CD14-positive monocyte (primary cell): ENCODE measurements at regions not wholly inside any gene's neighbourhood (a gene's known extent, or its start where the extent isn't known, plus 50 kb on each side); places are given as distances from the start of the nearest gene placed in this dataset.

Experiments
- DNase-seq, 3 donors: peaks; one replicate each; pipeline ENCODE4 v3.0.0-alpha.2; 2011 to 2022
- H2AFZ ChIP-seq: 2 replicates; pipeline ENCODE4 v1.6.0; 2012; ENCODE audit warnings: mild to moderate bottlenecking, low read depth, low read length, inconsistent platforms; ENCODE audit not compliant: insufficient read depth, poor library complexity, severe bottlenecking
- H3K27ac ChIP-seq, 2 donors: 1 replicate in 1 of 2; 2 replicates in 1 of 2; pipeline ENCODE4 v1.5.1; 2012 to 2013; ENCODE audit warnings: low read length in 2 of 2, control low read depth in 1 of 2, inconsistent platforms in 1 of 2, low read depth in 1 of 2, mild to moderate bottlenecking in 1 of 2
- H3K27me3 ChIP-seq, 2 donors: one replicate each; pipeline versions ENCODE4 v1.6.0 to v1.6.1; 2011 to 2013; ENCODE audit warnings: low read length in 2 of 2; ENCODE audit not compliant: control insufficient read depth in 2 of 2, insufficient read depth in 2 of 2
- H3K36me3 ChIP-seq, 2 donors: replicated peaks in 1 of 2; 1 replicate in 1 of 2; 2 replicates in 1 of 2; pipeline versions ENCODE4 v1.5.1 to v1.6.1; 2012 to 2013; ENCODE audit warnings: low read length in 2 of 2, control low read depth in 1 of 2, inconsistent platforms in 1 of 2, mild to moderate bottlenecking in 1 of 2; ENCODE audit not compliant: insufficient read depth in 2 of 2, control insufficient read depth in 1 of 2
- H3K4me1 ChIP-seq, 2 donors: 1 replicate in 1 of 2; 2 replicates in 1 of 2; pipeline versions ENCODE4 v1.5.1 to v1.6.1; 2012 to 2013; ENCODE audit warnings: low read length in 2 of 2, control low read depth in 1 of 2, inconsistent platforms in 1 of 2, mild to moderate bottlenecking in 1 of 2, moderate library complexity in 1 of 2; ENCODE audit not compliant: insufficient read depth in 2 of 2, control insufficient read depth in 1 of 2
- H3K4me2 ChIP-seq: replicated peaks from 2 replicates; pipeline ENCODE3; 2012; ENCODE audit warnings: low read length, moderate library complexity, mild to moderate bottlenecking; ENCODE audit not compliant: poor library complexity, severe bottlenecking; ENCODE audit errors: extremely low read depth
- H3K4me3 ChIP-seq, 3 experiments: fragments of 200-600 bp in 1 of 3; sonication (generic) in 1 of 3; replicated peaks in 1 of 3; 1 replicate in 2 of 3; 2 replicates in 1 of 3; pipeline ENCODE4 v1.5.1; 2011 to 2013; ENCODE audit warnings: low read length in 3 of 3, mild to moderate bottlenecking in 3 of 3, control low read depth in 2 of 3, low read depth in 2 of 3, inconsistent platforms in 1 of 3, moderate library complexity in 1 of 3
- H3K79me2 ChIP-seq: 2 replicates; pipeline ENCODE4 v1.6.0; 2012; ENCODE audit warnings: mild to moderate bottlenecking, control low read depth, inconsistent platforms, low read length, moderate library complexity; ENCODE audit not compliant: insufficient read depth
- H3K9ac ChIP-seq: 2 replicates; pipeline ENCODE4 v1.6.0; 2017; ENCODE audit warnings: low read length, mild to moderate bottlenecking; ENCODE audit not compliant: insufficient read depth, poor library complexity, severe bottlenecking
- H3K9me3 ChIP-seq, 2 donors: replicated peaks in 1 of 2; 1 replicate in 1 of 2; 2 replicates in 1 of 2; pipeline versions ENCODE4 v1.5.1 to v1.6.1; 2012 to 2013; ENCODE audit warnings: low read length in 2 of 2, control low read depth in 1 of 2; ENCODE audit not compliant: control insufficient read depth in 1 of 2, insufficient read depth in 1 of 2
- H4K20me1 ChIP-seq: 2 replicates; pipeline ENCODE4 v1.6.0; 2012; ENCODE audit warnings: mild to moderate bottlenecking, low read length, control low read depth, moderate library complexity; ENCODE audit not compliant: insufficient read depth
- H3K27ac Mint-ChIP-seq, 7 donors: one replicate each; pipeline ENCODE4 v1.8.0; 2020; ENCODE audit warnings: mild to moderate bottlenecking in 7 of 7, mixed read lengths in 7 of 7, moderate library complexity in 6 of 7, inconsistent platforms in 2 of 7
- H3K27me3 Mint-ChIP-seq, 3 donors: one replicate each; pipeline ENCODE4 v1.8.0; 2021 to 2022; ENCODE audit warnings: low read depth in 3 of 3, mild to moderate bottlenecking in 3 of 3, mixed read lengths in 3 of 3, moderate library complexity in 3 of 3, inconsistent platforms in 1 of 3
- H3K36me3 Mint-ChIP-seq, 2 donors: one replicate each; pipeline ENCODE4 v1.8.0; 2020; ENCODE audit warnings: mixed read lengths in 2 of 2, inconsistent platforms in 1 of 2, mild to moderate bottlenecking in 1 of 2
- H3K4me1 Mint-ChIP-seq: one replicate; pipeline ENCODE4 v1.8.0; 2020; ENCODE audit warnings: mild to moderate bottlenecking, mixed read lengths
- H3K4me3 Mint-ChIP-seq, 2 donors: one replicate each; pipeline ENCODE4 v1.8.0; 2020; ENCODE audit warnings: mild to moderate bottlenecking in 2 of 2, mixed read lengths in 2 of 2, moderate library complexity in 1 of 2
- H3K9me3 Mint-ChIP-seq, 7 donors: one replicate each; pipeline ENCODE4 v1.8.0; 2020 to 2022; ENCODE audit warnings: mixed read lengths in 7 of 7, mild to moderate bottlenecking in 6 of 7, moderate library complexity in 6 of 7, inconsistent platforms in 2 of 7
- CTCF ChIP-seq: fragments of 200-600 bp; IDR thresholded peaks from one replicate; pipeline ENCODE4 v1.8.0; 2022; ENCODE audit warnings: antibody characterized with exemption, mild to moderate bottlenecking
- WGBS: methylation state at CpG from one replicate; pipeline ENCODE4 v1.1.5; 2013; ENCODE audit warnings: missing lambda C conversion rate; ENCODE audit not compliant: insufficient coverage; 5-methylcytosine and 5-hydroxymethylcytosine counted together
- intact Hi-C, 2 donors: fragments of 100-400 bp; cut with micrococcal nuclease; formaldehyde crosslinking; loops; one replicate each; pipeline versions ENCODE4 v1.15.0 to v1.15.1; 2023

- Mint-ChIP-seq H3K4me3 (no peak overlapping the region), H3K27ac (no peak overlapping the region), H3K4me1 (peaks cover 3% of the 10 kb centered on the region), H3K36me3 (no peaks in the 10 kb centered on the region), H3K27me3 (peaks cover 0 to 2% (median 0%) of the 10 kb centered on the region in 3 donors), H3K9me3 (peaks cover 0 to 5% (median 1%) of the 10 kb centered on the region in 7 donors)
- Histone ChIP-seq H3K9ac (no peak overlapping the region), H3K79me2 (no peaks in the 10 kb centered on the region), H3K27ac (no peak overlapping the region), H4K20me1 (no peaks in the 10 kb centered on the region), H3K27me3 (no peaks in the 10 kb centered on the region), H3K9me3 (no peaks in the 10 kb centered on the region), H3K4me1 (no peaks in the 10 kb centered on the region), H3K4me3 (no peak overlapping the region), H3K36me3 (no peaks in the 10 kb centered on the region), H2AFZ (no peak overlapping the region), H3K4me2 (no peak overlapping the region)
- TF ChIP-seq CTCF, result no peak
- 83% methylated on average over 3 of the region's 4 CpGs for WGBS
- intact Hi-C loops, result no loop called here
- no peak for DNase-seq
Observed at GRCh38 chr5:162288647-162289296, 221.2 kb downstream of the GABRG2 start.

DNA sequence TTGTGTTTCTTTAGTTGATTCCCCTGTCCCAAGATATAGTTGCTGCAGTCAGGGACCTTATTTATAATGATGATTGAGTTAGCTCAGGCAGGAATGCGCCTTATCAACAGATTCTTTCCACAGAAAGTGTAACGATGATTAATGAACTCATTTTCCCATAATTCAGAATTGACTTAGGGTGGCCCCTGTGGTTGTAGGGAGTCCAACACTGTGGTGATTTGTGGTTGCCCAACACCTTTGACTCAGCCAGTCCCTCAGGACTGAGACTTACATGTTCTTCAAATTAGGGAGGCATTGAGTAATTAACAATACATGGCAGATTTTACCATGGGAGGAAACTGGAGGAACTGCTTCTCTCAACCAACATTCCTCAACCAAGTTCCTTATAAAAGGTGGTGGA is 221.9 kb downstream of the GABRG2 start:
- Mint-ChIP-seq H3K27me3 (peaks cover 0 to 4% (median 0%) of the 10 kb centered on the region in 3 donors), H3K4me1 (peaks cover 3% of the 10 kb centered on the region), H3K27ac (no peak overlapping the region), H3K36me3 (no peaks in the 10 kb centered on the region), H3K4me3 (no peak overlapping the region), H3K9me3 (peaks cover 0 to 8% (median 2%) of the 10 kb centered on the region in 7 donors)
- no peak overlapping the region for H3K9ac ChIP-seq
- H3K4me2 ChIP-seq, result no peak overlapping the region
- intact Hi-C loops, result no loop called here
- H3K36me3 ChIP-seq, result no peaks in the 10 kb centered on the region
- no peaks in the 10 kb centered on the region for H4K20me1 ChIP-seq
- H3K4me1 ChIP-seq, result no peaks in the 10 kb centered on the region
- H2AFZ ChIP-seq, result no peak overlapping the region
- no peak overlapping the region for H3K27ac ChIP-seq
- TF ChIP-seq CTCF, result no peak
- H3K4me3 ChIP-seq, result no peak overlapping the region
- no peak for DNase-seq
- H3K27me3 ChIP-seq, result no peaks in the 10 kb centered on the region
- no peaks in the 10 kb centered on the region for H3K79me2 ChIP-seq
- WGBS, result no CpG with 5 or more reads among the region's 2 CpGs
- H3K9me3 ChIP-seq, result no peaks in the 10 kb centered on the region
